SU-DHL-6 (cell line): ENCODE measurements at regions not wholly inside any gene's neighbourhood (a gene's known extent, or its start where the extent isn't known, plus 50 kb on each side); places are given as distances from the start of the nearest gene placed in this dataset.

Experiments used
- H2AFZ ChIP-seq: fragments of 200-600 bp; sonication (generic); 2 replicates; pipeline ENCODE4 v1.6.1; 2014; ENCODE audit warnings: low read depth, mild to moderate bottlenecking, moderate library complexity, mixed read lengths, antibody characterized with exemption, low read length; ENCODE audit not compliant: severe bottlenecking
- H3F3A ChIP-seq: fragments of 200-600 bp; shearing (Covaris generic); 2 replicates; pipeline ENCODE4 v1.6.0; 2016; ENCODE audit warnings: antibody characterized with exemption, mild to moderate bottlenecking; ENCODE audit not compliant: insufficient read depth
- H3K27ac ChIP-seq: fragments of 200-600 bp; sonication (generic); 2 replicates; pipeline ENCODE4 v1.5.1; 2016; ENCODE audit warnings: low read depth, mild to moderate bottlenecking, low read length, moderate library complexity, mixed read lengths
- H3K27me3 ChIP-seq: fragments of 200-600 bp; sonication (generic), shearing (Covaris generic); 2 replicates; pipeline ENCODE4 v1.6.0; 2014; ENCODE audit warnings: mild to moderate bottlenecking, low read length
- H3K36me3 ChIP-seq: fragments of 200-600 bp; sonication (generic); 2 replicates; pipeline ENCODE4 v1.6.1; 2014; ENCODE audit warnings: mild to moderate bottlenecking, low read length, mixed read lengths
- H3K4me2 ChIP-seq: fragments of 300-600, 200-600 bp; shearing (Covaris generic), sonication (generic); 2 replicates; pipeline ENCODE4 v1.6.0; 2014; ENCODE audit warnings: low read length, low read depth, mild to moderate bottlenecking; ENCODE audit not compliant: poor library complexity, severe bottlenecking
- H3K4me3 ChIP-seq: fragments of 200-600 bp; sonication (generic); 2 replicates; pipeline ENCODE4 v1.5.1; 2014; ENCODE audit warnings: antibody characterized with exemption, low read length, mild to moderate bottlenecking, mixed read lengths; ENCODE audit not compliant: insufficient read depth, poor library complexity, severe bottlenecking
- H3K79me2 ChIP-seq: fragments of 200-600 bp; sonication (generic); 2 replicates; pipeline ENCODE4 v1.6.1; 2014; ENCODE audit warnings: mild to moderate bottlenecking, low read length, moderate library complexity; ENCODE audit not compliant: insufficient read depth
- H3K9ac ChIP-seq: fragments of 200-600 bp; sonication (generic); 2 replicates; pipeline ENCODE4 v1.7.0; 2014; ENCODE audit warnings: mild to moderate bottlenecking, low read length
- H3K9me2 ChIP-seq: fragments of 200-600 bp; sonication (generic); replicated peaks from 2 replicates; pipeline ENCODE4 v1.6.1; 2014; ENCODE audit warnings: low read length; ENCODE audit not compliant: insufficient read depth
- H3K9me3 ChIP-seq: fragments of 200-600 bp; sonication (generic); 2 replicates; pipeline ENCODE4 v1.6.1; 2014; ENCODE audit warnings: low read length, mixed read lengths; ENCODE audit not compliant: insufficient read depth
- H4K20me1 ChIP-seq: fragments of 200-600 bp; sonication (generic); 2 replicates; pipeline ENCODE4 v1.6.1; 2014; ENCODE audit warnings: low read depth, mild to moderate bottlenecking, antibody characterized with exemption, low read length, moderate library complexity, mixed read lengths
- EZH2phosphoT487 ChIP-seq: fragments of 200-600 bp; sonication (generic), shearing (Covaris generic); conservative IDR thresholded peaks from 2 replicates; pipeline ENCODE4 v1.6.1; 2018; ENCODE audit warnings: mild to moderate bottlenecking, antibody characterized with exemption, low read length, moderate library complexity, mixed read lengths
- TF ChIP-seq, protein P1 (sequence below): fragments of 200-600 bp; sonication (generic); IDR thresholded peaks from one replicate; pipeline ENCODE4 v1.5.1; 2017; ENCODE audit warnings: antibody characterized with exemption, mild to moderate bottlenecking, low read length, moderate library complexity; ENCODE audit not compliant: insufficient read depth, poor library complexity, severe bottlenecking

DNA sequence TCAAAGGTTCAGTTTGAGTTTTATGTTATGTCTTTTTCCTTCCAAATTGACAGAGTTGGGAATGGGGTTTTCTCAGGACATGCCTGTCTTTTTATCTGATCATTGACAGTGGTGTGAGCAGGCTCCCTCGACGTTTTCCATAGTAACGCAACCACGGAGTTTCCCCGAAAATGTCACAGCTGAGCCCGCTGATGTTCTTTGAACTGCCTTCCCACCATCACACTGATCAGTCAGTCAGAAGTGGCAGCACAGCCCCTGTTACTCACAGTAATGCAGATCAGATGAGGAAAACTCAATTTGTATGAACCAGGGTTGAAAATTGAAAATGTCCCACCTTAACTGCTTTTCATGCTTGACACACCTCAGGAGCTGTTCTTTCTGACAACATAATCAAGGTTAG, 210.4 kb downstream of the NECTIN3 start:
- TF ChIP-seq, protein P1, sequence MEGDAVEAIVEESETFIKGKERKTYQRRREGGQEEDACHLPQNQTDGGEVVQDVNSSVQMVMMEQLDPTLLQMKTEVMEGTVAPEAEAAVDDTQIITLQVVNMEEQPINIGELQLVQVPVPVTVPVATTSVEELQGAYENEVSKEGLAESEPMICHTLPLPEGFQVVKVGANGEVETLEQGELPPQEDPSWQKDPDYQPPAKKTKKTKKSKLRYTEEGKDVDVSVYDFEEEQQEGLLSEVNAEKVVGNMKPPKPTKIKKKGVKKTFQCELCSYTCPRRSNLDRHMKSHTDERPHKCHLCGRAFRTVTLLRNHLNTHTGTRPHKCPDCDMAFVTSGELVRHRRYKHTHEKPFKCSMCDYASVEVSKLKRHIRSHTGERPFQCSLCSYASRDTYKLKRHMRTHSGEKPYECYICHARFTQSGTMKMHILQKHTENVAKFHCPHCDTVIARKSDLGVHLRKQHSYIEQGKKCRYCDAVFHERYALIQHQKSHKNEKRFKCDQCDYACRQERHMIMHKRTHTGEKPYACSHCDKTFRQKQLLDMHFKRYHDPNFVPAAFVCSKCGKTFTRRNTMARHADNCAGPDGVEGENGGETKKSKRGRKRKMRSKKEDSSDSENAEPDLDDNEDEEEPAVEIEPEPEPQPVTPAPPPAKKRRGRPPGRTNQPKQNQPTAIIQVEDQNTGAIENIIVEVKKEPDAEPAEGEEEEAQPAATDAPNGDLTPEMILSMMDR: no peak
- TF ChIP-seq EZH2phosphoT487: no peak
- H3K4me2 ChIP-seq: no peak overlapping the region
- H3K9me2 ChIP-seq: no peaks in the 10 kb centered on the region
- no peak overlapping the region for H3K27ac ChIP-seq
- H4K20me1 ChIP-seq: no peaks in the 10 kb centered on the region
- H3K9me3 ChIP-seq: no peaks in the 10 kb centered on the region
- H3F3A ChIP-seq: no peaks in the 10 kb centered on the region
- no peaks in the 10 kb centered on the region for H3K27me3 ChIP-seq
- no peak overlapping the region for H3K4me3 ChIP-seq
- H3K36me3 ChIP-seq: no peaks in the 10 kb centered on the region
- H3K9ac ChIP-seq: no peak overlapping the region
- no peak overlapping the region for H2AFZ ChIP-seq
- H3K79me2 ChIP-seq: no peaks in the 10 kb centered on the region

DNA sequence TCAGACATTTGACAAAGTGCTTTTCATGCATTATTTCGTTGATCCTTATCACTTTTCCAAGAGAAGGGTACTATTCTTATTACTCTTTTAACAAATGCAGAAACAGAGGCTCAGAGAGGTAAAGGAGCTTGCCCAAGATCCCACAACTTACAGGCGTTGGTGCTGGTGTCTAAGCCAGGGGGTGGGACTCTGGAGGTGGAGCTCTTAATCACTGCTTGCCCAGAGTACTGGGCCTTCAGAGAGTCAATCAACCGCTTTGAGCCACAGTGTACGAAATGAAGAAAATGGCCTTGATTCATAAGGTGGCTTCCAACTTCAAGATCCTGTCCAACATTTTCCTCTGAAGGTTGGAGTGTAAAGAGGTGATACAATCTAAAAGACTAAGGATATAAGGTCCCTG, 211.5 kb downstream of the NECTIN3 start:
- H3K9ac ChIP-seq: no peak overlapping the region
- H3K36me3 ChIP-seq: no peaks in the 10 kb centered on the region
- H3K4me2 ChIP-seq: no peak overlapping the region
- H3K27ac ChIP-seq: no peak overlapping the region
- no peaks in the 10 kb centered on the region for H3K9me3 ChIP-seq
- H3K4me3 ChIP-seq: no peak overlapping the region
- H3K9me2 ChIP-seq: no peaks in the 10 kb centered on the region
- no peaks in the 10 kb centered on the region for H3K27me3 ChIP-seq
- H2AFZ ChIP-seq: no peak overlapping the region
- H4K20me1 ChIP-seq: no peaks in the 10 kb centered on the region
- H3F3A ChIP-seq: no peaks in the 10 kb centered on the region
- no peaks in the 10 kb centered on the region for H3K79me2 ChIP-seq
- TF ChIP-seq, protein P1: no peak
- TF ChIP-seq EZH2phosphoT487: no peak

DNA sequence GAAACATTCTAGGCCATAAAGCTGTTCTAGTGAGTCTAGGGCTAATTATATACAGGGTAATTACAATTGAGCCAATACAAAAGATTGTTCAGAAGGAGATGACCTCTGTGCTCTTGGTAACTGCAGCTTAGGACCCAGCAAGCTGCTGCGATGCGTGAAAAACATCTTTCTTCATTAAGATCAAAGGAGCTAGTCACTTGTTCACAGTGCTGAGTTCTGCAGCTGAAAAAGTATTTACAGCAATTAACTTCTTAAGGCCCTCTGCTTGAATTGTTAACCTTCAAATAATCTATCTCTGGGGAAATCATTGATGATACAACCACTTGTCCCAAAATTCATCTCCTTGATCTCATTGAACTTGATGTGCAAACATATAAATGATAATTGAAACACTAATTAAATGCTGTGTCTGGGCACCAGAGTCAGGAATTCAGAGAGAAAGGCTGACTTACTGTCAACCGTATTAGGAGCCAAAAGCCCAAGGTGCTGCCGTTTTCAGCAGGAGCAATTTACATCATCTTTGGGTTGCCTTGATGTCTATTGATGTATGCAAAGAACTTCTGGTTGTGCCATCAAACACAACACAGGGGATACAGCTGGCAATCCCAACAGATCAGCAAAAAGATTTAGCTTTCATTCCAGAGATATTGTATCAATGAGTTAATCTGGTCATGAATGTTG, 213.0 kb downstream of the NECTIN3 start:
- H3K9me3 ChIP-seq: no peaks in the 10 kb centered on the region
- H3K36me3 ChIP-seq: no peaks in the 10 kb centered on the region
- H3K79me2 ChIP-seq: no peaks in the 10 kb centered on the region
- H3K9ac ChIP-seq: no peak overlapping the region
- TF ChIP-seq EZH2phosphoT487: no peak
- TF ChIP-seq, protein P1: no peak
- H3K4me2 ChIP-seq: no peak overlapping the region
- no peaks in the 10 kb centered on the region for H3K9me2 ChIP-seq
- H4K20me1 ChIP-seq: no peaks in the 10 kb centered on the region
- H2AFZ ChIP-seq: no peak overlapping the region
- no peak overlapping the region for H3K27ac ChIP-seq
- no peaks in the 10 kb centered on the region for H3K27me3 ChIP-seq
- no peaks in the 10 kb centered on the region for H3F3A ChIP-seq
- H3K4me3 ChIP-seq: no peak overlapping the region
